NCI-H2081 treated with DMSO at 0.1 percent for 48 hours (cell line): ENCODE measurements at regions not wholly inside any gene's neighbourhood (a gene's known extent, or its start where the extent isn't known, plus 50 kb on each side); places are given as distances from the start of the nearest gene placed in this dataset.
"Not testable (repeated sequence)": the region's sequence is repeated elsewhere in the genome, so short reads cannot be mapped to it uniquely, and the experiment has no call there.

Source experiments
- DNase-seq: peaks from one replicate; lab custom pipeline; 2025; lab: John Stamatoyannopoulos, UW

GRCh38 chr11:116044941-116045340 lies 540.7 kb upstream of the CADM1 start:
- no peak for DNase-seq

- no peak for DNase-seq
Observed at GRCh38 chr11:116044520-116044919, 540.3 kb upstream of the CADM1 start.

GRCh38 chr11:116043857-116044256 lies 539.6 kb upstream of the CADM1 start:
- no peak for DNase-seq

GRCh38 chr11:116043059-116043458 lies 538.8 kb upstream of the CADM1 start:
- not testable (repeated sequence) for DNase-seq

GRCh38 chr11:116042146-116042545 lies 537.9 kb upstream of the CADM1 start:
- no peak for DNase-seq

- DNase-seq, result peak; percentile 41
Observed at GRCh38 chr11:116037861-116038260, 533.6 kb upstream of the CADM1 start.

GRCh38 chr11:116035977-116036376 lies 531.8 kb upstream of the CADM1 start:
- DNase-seq, result peak; percentile 98

GRCh38 chr11:116033931-116034553 lies 529.8 kb upstream of the CADM1 start:
- DNase-seq, result no peak

GRCh38 chr11:116030697-116031331 lies 526.6 kb upstream of the CADM1 start:
- DNase-seq, result no peak

GRCh38 chr11:116028506-116028905 lies 524.3 kb upstream of the CADM1 start:
- DNase-seq, result not testable (repeated sequence)

GRCh38 chr11:115999437-115999836 lies 495.2 kb upstream of the CADM1 start:
- DNase-seq, result no peak

GRCh38 chr11:115996808-115997188 lies 492.6 kb upstream of the CADM1 start:
- no peak for DNase-seq

GRCh38 chr11:115996125-115996807 lies 492.1 kb upstream of the CADM1 start:
- DNase-seq, result no peak

- DNase-seq, result no peak
Observed at GRCh38 chr11:115993590-115993989, 489.4 kb upstream of the CADM1 start.

- DNase-seq, result no peak
Observed at GRCh38 chr11:115990004-115990447, 485.8 kb upstream of the CADM1 start.

- no peak for DNase-seq
Observed at GRCh38 chr11:115985896-115986295, 481.7 kb upstream of the CADM1 start.

GRCh38 chr11:115984228-115984627 lies 480.0 kb upstream of the CADM1 start:
- no peak for DNase-seq

- DNase-seq, result no peak
Observed at GRCh38 chr11:115982666-115983065, 478.5 kb upstream of the CADM1 start.

GRCh38 chr11:115981814-115982471 lies 477.7 kb upstream of the CADM1 start:
- DNase-seq, result no peak

- DNase-seq, result no peak
Observed at GRCh38 chr11:115981104-115981481, 476.9 kb upstream of the CADM1 start.

- DNase-seq, result no peak
Observed at GRCh38 chr11:115980337-115981103, 476.3 kb upstream of the CADM1 start.

GRCh38 chr11:115974703-115975102 lies 470.5 kb upstream of the CADM1 start:
- no peak for DNase-seq
